HepG2 (cell line): ENCODE measurements at regions not wholly inside any gene's neighbourhood (a gene's known extent, or its start where the extent isn't known, plus 50 kb on each side); places are given as distances from the start of the nearest gene placed in this dataset.

Experiments
- BHLHE40 ChIP-seq: IDR thresholded peaks from 2 replicates; pipeline ENCODE4 v1.6.1; 2011; ENCODE audit warnings: low read length, improper control_type of control experiment
- BORCS8-MEF2B ChIP-seq: sonication (generic); formaldehyde crosslinking; IDR thresholded peaks from 2 replicates; pipeline ENCODE4 v1.8.0; 2022; ENCODE audit warnings: mild to moderate bottlenecking, missing genetic modification reagents
- ETV6 ChIP-seq: sonication (generic); formaldehyde crosslinking; conservative IDR thresholded peaks from 2 replicates; pipeline ENCODE4 v1.4.0; 2020; ENCODE audit warnings: missing genetic modification reagents
- GPBP1L1 ChIP-seq: sonication (generic); formaldehyde crosslinking; IDR thresholded peaks from 2 replicates; pipeline ENCODE4 v1.5.0; 2020; ENCODE audit warnings: mild to moderate bottlenecking, missing genetic modification reagents
- GTF2F1 ChIP-seq: fragments of 150-350 bp; IDR thresholded peaks from 2 replicates; pipeline ENCODE4 v1.6.1; 2014; ENCODE audit warnings: low read length
- HNRNPH1 ChIP-seq: fragments of 200-400 bp; formaldehyde crosslinking; optimal IDR thresholded peaks from 2 replicates; pipeline ENCODE3; 2017; ENCODE audit warnings: mild to moderate bottlenecking, low read depth, low read length
- HNRNPL ChIP-seq: fragments of 200-400 bp; formaldehyde crosslinking; IDR thresholded peaks from 2 replicates; pipeline ENCODE4 v1.6.1; 2017; ENCODE audit warnings: mild to moderate bottlenecking, low read depth, low read length
- HNRNPLL ChIP-seq: fragments of 200-400 bp; formaldehyde crosslinking; IDR thresholded peaks from 2 replicates; pipeline ENCODE4 v1.6.1; 2017; ENCODE audit warnings: mild to moderate bottlenecking, low read depth, low read length; ENCODE audit not compliant: poor library complexity, severe bottlenecking
- PHB2 ChIP-seq: fragments of 450-650 bp; IDR thresholded peaks from 2 replicates; pipeline ENCODE4 v1.6.1; 2018; ENCODE audit not compliant: partially characterized antibody
- PHF20 ChIP-seq: sonication (generic); formaldehyde crosslinking; IDR thresholded peaks from 2 replicates; pipeline ENCODE4 v1.5.0; 2020; ENCODE audit warnings: mild to moderate bottlenecking, missing genetic modification reagents
- POLR2G ChIP-seq: fragments of 200-400 bp; formaldehyde crosslinking; IDR thresholded peaks from 2 replicates; pipeline ENCODE4 v1.6.1; 2018; ENCODE audit warnings: mild to moderate bottlenecking, low read depth, low read length, moderate library complexity
- SNAPC2 ChIP-seq: sonication (generic); formaldehyde crosslinking; IDR thresholded peaks from 2 replicates; pipeline ENCODE4 v1.8.1; 2022; ENCODE audit warnings: mild to moderate bottlenecking, missing genetic modification reagents
- TEAD2 ChIP-seq: sonication (generic); formaldehyde crosslinking; IDR thresholded peaks from 2 replicates; pipeline ENCODE4 v1.9.0; 2021; ENCODE audit warnings: missing genetic modification reagents
- ZBTB14 ChIP-seq: sonication (generic); formaldehyde crosslinking; IDR thresholded peaks from 2 replicates; pipeline ENCODE4 v1.4.0; 2020; ENCODE audit warnings: missing genetic modification reagents
- ZMYM2 ChIP-seq: sonication (generic); formaldehyde crosslinking; IDR thresholded peaks from 2 replicates; pipeline ENCODE4 v1.8.0; 2022; ENCODE audit warnings: mild to moderate bottlenecking, missing genetic modification reagents
- ZNF10 ChIP-seq: sonication (generic); formaldehyde crosslinking; IDR thresholded peaks from 2 replicates; pipeline ENCODE4 v1.4.0; 2020; ENCODE audit warnings: mild to moderate bottlenecking, low read depth, missing genetic modification reagents, borderline replicate concordance
- ZNF263 ChIP-seq: sonication (generic); formaldehyde crosslinking; IDR thresholded peaks from 2 replicates; pipeline ENCODE4 v1.4.0; 2020; ENCODE audit warnings: missing genetic modification reagents
- ZNF329 ChIP-seq: sonication (generic); formaldehyde crosslinking; IDR thresholded peaks from 2 replicates; pipeline ENCODE4 v1.9.0; 2021; ENCODE audit warnings: low read depth, mild to moderate bottlenecking, missing genetic modification reagents
- ZNF503 ChIP-seq: sonication (generic); formaldehyde crosslinking; IDR thresholded peaks from 2 replicates; pipeline ENCODE4 v1.4.0; 2020; ENCODE audit warnings: missing genetic modification reagents
- ZNF567 ChIP-seq: sonication (generic); formaldehyde crosslinking; IDR thresholded peaks from 2 replicates; pipeline ENCODE4 v1.8.1; 2023; ENCODE audit warnings: mild to moderate bottlenecking, missing genetic modification reagents, borderline replicate concordance
- ZNF629 ChIP-seq: sonication (generic); formaldehyde crosslinking; conservative IDR thresholded peaks from 2 replicates; pipeline ENCODE4 v1.5.0; 2020; ENCODE audit warnings: missing genetic modification reagents
- ZNF670 ChIP-seq: sonication (generic); formaldehyde crosslinking; IDR thresholded peaks from 2 replicates; pipeline ENCODE4 v1.8.0; 2022; ENCODE audit warnings: mild to moderate bottlenecking, missing genetic modification reagents, borderline replicate concordance
- ZNF782 ChIP-seq: sonication (generic); formaldehyde crosslinking; IDR thresholded peaks from 2 replicates; pipeline ENCODE4 v1.4.0; 2020; ENCODE audit warnings: missing genetic modification reagents, mild to moderate bottlenecking, borderline replicate concordance
- TF ChIP-seq, protein P1 (sequence below): sonication (generic); formaldehyde crosslinking; IDR thresholded peaks from 2 replicates; pipeline ENCODE4 v1.4.0; 2020; ENCODE audit warnings: missing genetic modification reagents
- TF ChIP-seq, protein P2 (sequence below): sonication (generic); formaldehyde crosslinking; IDR thresholded peaks from 2 replicates; pipeline ENCODE4 v1.5.0; 2020; ENCODE audit warnings: missing genetic modification reagents
- TF ChIP-seq, protein P3 (sequence below): sonication (generic); formaldehyde crosslinking; IDR thresholded peaks from 2 replicates; pipeline ENCODE4 v1.4.0; 2020; ENCODE audit warnings: missing genetic modification reagents

DNA sequence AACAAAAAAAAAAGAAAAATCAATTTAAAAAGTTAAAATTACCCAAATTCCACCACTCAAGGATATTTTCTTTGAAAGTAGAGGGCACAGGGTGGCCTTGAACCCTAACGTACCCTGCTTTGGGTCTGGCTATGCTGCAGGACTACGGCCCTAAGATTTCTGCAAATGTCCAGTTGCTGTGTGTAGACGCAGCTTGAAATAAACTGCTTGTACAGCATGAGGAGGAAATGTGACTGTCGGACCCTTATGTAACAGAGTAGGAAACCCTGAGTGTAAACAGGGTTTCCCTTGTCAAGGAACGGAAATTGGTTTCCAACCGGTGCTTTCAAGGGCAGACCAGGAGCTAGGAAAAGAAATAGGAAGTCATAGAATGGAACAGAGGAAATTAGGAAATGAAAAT, 60.7 kb upstream of the SHLD1 start (continued):
- TF ChIP-seq ZNF329 (CRISPR knock-in tag) (no peak), BORCS8-MEF2B (CRISPR knock-in tag) (no peak), ZNF670 (CRISPR knock-in tag) (no peak), ZNF629 (CRISPR knock-in tag) (no peak), BHLHE40 (no peak), GPBP1L1 (no peak), SNAPC2 (CRISPR knock-in tag) (no peak), ZNF503 (0 out of 2 replicates have a peak, but pooled peaks have one; percentile 35), ZMYM2 (0 out of 2 replicates have a peak, but pooled peaks have one; percentile 46), HNRNPL (no peak), ETV6 (CRISPR knock-in tag) (peak; percentile 98), POLR2G (no peak), TEAD2 (CRISPR knock-in tag) (no peak), ZNF263 (CRISPR knock-in tag) (no peak; the same call in 1 of the 2 replicates), HNRNPH1 (no peak), PHF20 (CRISPR knock-in tag) (no peak), ZNF567 (no peak), HNRNPLL (no peak), ZNF782 (CRISPR knock-in tag) (no peak), ZNF10 (CRISPR knock-in tag) (no peak), GTF2F1 (no peak), PHB2 (no peak), ZBTB14 (CRISPR knock-in tag) (no peak)
- TF ChIP-seq, protein P1, sequence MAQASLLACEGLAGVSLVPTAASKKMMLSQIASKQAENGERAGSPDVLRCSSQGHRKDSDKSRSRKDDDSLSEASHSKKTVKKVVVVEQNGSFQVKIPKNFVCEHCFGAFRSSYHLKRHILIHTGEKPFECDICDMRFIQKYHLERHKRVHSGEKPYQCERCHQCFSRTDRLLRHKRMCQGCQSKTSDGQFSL (CRISPR knock-in tag), result no peak
- TF ChIP-seq, protein P2, sequence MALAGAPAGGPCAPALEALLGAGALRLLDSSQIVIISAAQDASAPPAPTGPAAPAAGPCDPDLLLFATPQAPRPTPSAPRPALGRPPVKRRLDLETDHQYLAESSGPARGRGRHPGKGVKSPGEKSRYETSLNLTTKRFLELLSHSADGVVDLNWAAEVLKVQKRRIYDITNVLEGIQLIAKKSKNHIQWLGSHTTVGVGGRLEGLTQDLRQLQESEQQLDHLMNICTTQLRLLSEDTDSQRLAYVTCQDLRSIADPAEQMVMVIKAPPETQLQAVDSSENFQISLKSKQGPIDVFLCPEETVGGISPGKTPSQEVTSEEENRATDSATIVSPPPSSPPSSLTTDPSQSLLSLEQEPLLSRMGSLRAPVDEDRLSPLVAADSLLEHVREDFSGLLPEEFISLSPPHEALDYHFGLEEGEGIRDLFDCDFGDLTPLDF, result no peak
- TF ChIP-seq, protein P3, sequence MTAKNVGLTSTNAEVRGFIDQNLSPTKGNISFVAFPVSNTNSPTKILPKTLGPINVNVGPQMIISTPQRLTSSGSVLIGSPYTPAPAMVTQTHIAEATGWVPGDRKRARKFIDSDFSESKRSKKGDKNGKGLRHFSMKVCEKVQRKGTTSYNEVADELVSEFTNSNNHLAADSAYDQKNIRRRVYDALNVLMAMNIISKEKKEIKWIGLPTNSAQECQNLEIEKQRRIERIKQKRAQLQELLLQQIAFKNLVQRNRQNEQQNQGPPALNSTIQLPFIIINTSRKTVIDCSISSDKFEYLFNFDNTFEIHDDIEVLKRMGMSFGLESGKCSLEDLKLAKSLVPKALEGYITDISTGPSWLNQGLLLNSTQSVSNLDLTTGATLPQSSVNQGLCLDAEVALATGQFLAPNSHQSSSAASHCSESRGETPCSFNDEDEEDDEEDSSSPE (CRISPR knock-in tag), result no peak
